Fibroblast of the conjunctiva (primary cell): ENCODE measurements at regions not wholly inside any gene's neighbourhood (a gene's known extent, or its start where the extent isn't known, plus 50 kb on each side); places are given as distances from the start of the nearest gene placed in this dataset.
"Not testable (repeated sequence)": the region's sequence is repeated elsewhere in the genome, so short reads cannot be mapped to it uniquely, and the experiment has no call there.

Experiments
- DNase-seq: peaks from one replicate; pipeline ENCODE4 v3.0.0-alpha.2; 2010; ENCODE audit warnings: low read depth

- DNase-seq: no peak
These were observed 437.9 kb downstream of the AACS start for GRCh38 chr12:125503128-125503527.

DNA sequence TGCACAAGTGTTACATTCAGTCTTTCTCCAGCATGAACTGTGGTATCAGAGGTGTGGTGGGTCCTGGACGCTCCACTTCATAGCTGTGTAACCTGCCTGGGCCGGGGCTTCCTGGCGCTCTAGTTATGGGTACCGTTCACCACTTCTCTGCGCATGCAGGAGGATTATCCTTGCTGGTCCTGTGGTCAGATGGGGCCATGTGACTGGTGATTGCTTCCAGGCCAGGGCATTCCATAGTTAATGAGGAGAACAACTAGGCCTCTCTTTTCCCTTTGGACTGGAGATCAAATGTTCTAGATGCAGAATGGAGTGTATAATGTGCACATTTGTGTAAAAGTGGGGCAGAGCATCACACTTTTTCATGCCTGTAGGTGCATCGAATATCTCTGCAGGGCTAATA lies 444.0 kb downstream of the AACS start:
- no peak for DNase-seq

- no peak for DNase-seq
These were observed 447.5 kb downstream of the AACS start for GRCh38 chr12:125512541-125513298.

DNA sequence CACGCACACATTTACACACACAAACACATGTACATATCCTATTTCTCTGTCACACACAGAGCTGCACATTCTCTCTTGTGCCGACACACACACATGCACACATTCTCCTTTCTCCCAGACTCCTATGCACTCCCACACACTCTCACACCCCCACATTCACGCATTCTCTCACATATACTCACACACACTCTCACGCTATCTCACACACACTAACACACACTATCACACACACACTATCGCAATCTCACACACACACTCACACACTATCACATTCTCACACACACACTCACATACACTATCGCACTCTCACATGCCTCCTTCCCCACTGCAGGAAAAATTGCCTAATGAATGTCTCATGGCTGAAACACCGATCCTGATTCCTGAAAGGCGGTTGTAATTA lies 450.7 kb downstream of the AACS start:
- no peak for DNase-seq

DNA sequence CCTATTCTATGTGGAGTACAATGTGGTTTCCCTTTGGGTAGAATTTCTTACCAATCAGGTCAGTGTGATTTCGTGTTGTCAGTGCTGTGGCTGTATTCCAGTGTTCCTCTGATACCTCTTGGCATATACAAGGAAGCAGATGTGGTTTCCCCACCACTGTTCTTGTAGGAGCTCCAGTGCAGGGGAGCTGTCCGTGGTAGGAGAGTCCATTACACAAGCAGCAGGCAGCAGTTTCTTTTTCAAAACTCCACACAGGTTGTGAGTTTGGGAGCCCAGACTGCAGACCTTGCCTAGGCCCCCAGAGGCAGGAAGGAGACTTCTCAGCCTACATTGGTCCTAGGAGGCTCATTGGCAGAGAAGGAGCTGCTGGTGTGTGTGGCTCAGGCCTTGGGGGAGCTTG lies 452.8 kb downstream of the AACS start:
- no peak for DNase-seq

- no peak for DNase-seq
These were observed 453.9 kb downstream of the AACS start for GRCh38 chr12:125519026-125519651.

DNA sequence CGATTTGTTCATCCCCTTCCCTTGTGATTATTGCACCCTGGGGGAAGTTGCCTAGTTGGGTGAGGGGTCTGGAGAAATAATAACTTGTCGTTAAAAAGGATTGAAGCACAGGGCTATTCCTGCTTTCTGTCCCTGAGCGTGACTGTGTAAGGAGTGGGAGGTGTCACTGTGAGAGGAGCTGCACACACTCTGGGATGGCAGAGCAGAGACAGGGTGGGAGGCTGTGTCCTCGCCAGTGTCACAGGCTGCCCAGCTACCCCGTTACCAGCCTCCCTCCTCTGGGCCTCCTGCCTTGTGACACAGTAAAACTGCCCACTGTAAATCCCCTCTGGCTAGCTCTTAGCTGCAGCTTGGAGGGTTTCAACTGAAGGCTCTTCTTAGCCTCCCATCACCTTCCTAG lies 460.6 kb downstream of the AACS start:
- DNase-seq: no peak

DNA sequence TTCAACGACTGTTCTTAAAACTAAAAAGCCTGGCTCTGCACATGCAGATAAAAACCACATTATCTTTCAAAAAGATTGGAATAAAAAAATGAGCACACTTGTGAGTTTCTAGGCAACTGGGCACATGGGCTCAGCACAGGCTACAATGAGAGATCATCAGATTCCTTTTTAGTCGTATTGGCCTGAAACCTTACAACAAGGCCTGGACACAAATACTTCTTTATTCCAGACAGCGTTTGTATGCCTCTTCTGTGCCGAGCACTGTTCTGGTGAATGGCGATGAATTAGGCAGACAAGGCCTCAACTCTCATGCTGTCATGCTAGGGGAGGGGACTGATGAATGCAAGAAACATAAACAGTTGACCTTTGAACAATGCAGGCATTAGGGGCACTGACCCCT lies 463.0 kb downstream of the AACS start:
- no peak for DNase-seq

GRCh38 chr12:125530201-125530600 lies 465.0 kb downstream of the AACS start:
- no peak for DNase-seq

- no peak for DNase-seq
These were observed 465.6 kb downstream of the AACS start for GRCh38 chr12:125530876-125531275.

GRCh38 chr12:125531574-125531973 lies 466.3 kb downstream of the AACS start:
- no peak for DNase-seq

- no peak for DNase-seq
These were observed 468.3 kb downstream of the AACS start for GRCh38 chr12:125533434-125534029.

DNA sequence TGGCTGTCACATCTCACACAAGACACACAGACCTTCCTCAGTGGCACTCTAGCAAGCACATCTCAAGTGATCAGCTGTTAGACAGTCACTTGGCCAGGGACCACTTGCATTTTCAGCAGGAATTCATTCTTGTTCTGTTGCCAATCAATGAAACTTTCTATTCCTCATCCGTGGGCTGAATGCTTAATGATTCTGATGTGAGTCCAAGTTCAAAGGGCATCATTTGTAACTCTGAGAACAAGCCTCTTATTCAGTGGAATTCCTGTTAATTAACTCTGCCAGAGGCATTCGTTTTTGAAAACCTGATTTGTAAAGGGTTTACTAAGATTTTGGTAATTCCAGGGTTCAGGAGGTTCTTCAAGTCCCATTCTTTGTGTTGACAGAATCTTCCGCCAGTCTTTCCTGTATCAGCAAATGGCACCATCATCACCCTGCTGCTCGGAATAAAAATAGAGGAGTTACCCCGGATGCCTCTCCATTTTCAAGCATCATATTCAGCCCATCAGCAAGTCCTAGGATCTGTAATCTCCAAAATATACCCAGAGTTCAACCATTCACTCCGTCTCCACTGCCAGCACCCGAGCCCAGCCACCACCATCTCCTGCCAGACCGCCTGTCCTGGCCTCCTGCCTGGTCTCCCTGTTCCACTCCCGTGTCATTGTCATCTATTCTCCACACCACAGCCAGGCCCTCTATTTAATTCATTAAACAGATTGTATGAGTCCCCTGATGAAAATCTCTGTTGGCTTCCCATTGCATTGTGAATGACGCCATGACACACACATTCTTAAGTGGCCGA lies 473.4 kb downstream of the AACS start:
- no peak for DNase-seq

- DNase-seq: no peak
These were observed 475.5 kb downstream of the AACS start for GRCh38 chr12:125540580-125541204.

DNA sequence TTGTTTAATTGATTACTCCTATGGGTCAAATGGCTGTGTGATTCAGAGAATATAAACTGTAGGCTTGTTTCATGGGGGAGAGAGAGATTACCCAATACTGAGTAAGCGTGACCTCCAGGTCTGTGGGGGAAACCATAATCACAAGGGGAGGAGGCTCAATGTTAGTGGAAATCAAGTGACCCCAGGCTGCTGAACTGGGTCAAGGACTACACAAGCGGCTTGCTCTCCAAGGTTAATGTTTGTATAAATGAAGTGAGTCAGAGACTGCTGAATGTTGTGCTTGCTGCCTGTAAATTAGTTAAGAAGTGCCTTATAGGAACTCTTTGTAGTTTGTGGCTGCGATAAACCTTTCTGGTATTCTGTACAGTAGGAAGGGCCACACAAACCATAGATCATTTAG lies 479.7 kb downstream of the AACS start:
- no peak for DNase-seq

DNA sequence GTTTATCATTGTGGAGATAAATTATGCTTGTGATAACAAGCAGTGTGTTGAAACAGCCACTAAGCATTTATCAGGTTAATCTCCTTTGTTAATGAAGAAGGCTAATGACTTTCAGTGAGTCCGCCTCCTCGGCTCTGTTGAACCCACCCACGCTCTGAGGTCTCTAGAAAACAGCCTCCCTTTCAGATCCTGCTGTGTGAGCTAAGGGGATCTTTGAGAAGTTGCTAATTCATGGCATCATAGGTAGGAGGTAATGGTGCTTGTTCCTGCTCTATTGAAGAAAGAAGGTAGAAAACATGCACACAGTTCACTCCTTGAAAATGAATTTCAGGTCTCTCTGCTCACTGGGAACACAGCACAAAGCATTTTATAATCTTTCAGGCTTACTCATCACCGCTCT lies 483.9 kb downstream of the AACS start:
- no peak for DNase-seq

- DNase-seq: no peak
These were observed 484.6 kb downstream of the AACS start for GRCh38 chr12:125549836-125550235.

DNA sequence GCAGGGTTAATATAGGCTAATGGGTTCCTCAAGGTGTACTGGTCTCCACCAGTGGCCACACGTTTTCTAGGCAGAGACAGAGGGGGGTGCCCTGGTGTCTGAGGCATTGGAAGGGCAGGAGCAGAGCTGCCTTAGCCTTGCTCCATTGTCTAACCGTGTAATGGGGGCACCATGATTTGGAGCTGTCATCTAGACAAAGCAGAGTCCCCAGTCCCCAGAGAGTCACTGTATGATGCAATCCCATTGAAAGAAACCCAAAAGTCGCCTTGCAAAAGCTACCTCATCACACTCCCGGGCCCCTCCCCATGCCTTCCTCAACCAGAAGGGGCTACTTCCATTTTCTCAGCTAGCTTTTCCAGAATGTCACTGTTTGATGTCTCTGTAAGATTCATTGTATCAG lies 487.1 kb downstream of the AACS start:
- DNase-seq: no peak

DNA sequence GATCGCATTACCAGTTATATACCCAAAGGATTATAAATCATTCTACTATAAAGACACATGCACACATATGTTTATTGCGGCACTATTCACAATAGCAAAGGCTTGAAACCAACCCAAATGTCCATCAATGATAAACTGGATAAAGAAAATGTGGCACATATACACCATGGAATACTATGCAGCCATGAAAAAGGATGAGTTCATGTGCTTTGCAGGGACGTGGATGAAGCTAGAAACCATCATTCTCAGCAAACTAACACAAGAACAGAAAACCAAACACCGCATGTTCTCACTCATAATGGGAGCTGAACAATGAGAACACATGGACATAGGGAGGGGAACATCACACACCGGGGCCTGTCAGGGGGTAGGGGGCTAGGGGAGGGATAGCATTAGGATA lies 495.8 kb downstream of the AACS start:
- not testable (repeated sequence) for DNase-seq

DNA sequence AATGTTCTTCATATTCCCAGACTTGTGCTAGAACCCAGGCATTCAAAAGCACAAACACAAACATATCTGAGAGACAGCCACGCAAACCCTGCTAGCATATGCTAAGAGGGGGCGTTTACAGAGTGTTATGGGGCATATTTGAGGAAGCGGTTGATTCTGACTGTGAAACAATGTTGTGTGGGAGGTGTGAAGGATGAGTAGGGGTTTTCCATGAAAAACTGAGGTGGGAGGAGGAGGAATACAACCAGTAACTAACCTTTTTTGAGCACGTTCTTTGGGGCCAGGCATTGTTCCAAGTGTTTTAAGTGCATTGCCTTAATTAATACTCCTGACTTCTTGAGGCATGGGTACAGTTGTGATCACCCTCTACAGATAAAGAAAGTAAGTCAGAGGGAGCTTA lies 499.5 kb downstream of the AACS start:
- no peak for DNase-seq

DNA sequence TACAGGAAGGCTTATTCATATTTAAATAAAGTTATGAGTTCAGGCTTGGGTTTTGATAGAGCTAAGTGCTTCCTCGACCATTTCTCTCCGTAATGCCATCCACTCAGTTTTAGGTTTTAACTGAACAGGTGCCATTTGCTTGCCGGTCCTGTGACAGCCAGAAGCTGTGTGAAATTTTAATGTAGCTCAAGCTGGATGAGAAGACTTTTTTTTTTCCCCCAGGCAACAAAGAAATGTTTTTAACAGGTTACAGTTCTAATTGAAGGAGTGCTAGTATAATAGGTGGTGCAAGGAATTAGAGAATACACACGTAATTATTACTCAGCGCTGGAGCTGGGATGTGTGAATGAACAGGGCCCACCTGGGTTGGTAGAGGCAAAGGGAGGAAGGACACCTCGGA lies 502.3 kb downstream of the AACS start:
- no peak for DNase-seq

DNA sequence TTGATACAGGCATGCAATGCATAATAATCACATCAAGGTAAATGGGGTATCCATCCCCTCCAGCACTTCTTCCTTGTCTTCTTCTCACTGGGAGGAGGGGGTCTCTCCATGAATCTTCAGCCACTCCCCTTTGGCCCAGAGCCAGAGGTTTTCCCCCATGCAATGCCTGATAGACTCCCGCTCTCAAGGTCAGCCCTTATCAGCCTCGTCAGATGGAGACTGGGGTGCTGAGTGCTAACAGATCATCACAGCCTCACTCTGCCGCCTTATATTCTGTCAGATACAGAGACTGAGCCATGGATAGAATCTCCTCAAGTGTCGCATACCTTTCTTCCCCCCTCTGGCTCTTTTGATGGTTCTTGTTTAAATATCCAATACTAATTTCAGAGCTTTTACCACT lies 503.1 kb downstream of the AACS start:
- DNase-seq: no peak
